Suprapubic skin (tissue), 3 donors: ENCODE measurements at regions not wholly inside any gene's neighbourhood (a gene's known extent, or its start where the extent isn't known, plus 50 kb on each side); places are given as distances from the start of the nearest gene placed in this dataset.

Experiments
- POLR2AphosphoS5 ChIP-seq, 3 donors: sonication (generic); formaldehyde crosslinking; IDR thresholded peaks; one replicate each; pipeline ENCODE4 v1.6.1; 2017; ENCODE audit warnings: antibody characterized with exemption in 3 of 3
- TF ChIP-seq, protein P1 (sequence below), 2 donors: fragments of 200-600 bp in 1 of 2; fragments of 450-650 bp in 1 of 2; sonication (generic) in 1 of 2; IDR thresholded peaks; one replicate each; pipeline ENCODE4 v1.5.1; 2016 to 2019; ENCODE audit warnings: antibody characterized with exemption in 2 of 2, mild to moderate bottlenecking in 1 of 2, moderate library complexity in 1 of 2

DNA sequence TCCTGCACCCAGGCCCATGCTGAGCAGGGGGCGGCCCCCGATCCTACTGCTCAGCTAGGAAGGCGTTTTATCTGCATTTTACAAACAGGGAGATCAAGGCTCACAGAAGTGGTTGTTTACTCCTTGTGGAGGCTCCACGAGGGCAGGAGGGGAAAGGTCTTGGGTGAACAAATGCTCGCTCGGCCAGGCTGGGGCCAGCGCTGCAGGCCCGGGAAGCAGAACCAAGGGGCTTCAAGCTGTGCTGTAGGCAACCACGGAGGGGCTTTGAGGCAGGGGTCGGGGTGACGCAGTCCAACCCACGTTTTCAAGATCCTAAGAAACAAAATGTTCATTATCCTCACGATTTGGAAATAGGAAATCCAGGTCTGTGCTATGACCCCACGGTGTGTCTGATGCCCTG lies 125.8 kb downstream of the HMX1 start:
- no peak for TF ChIP-seq POLR2AphosphoS5 (IDR thresholded peaks at IDR 0.05)
- TF ChIP-seq, protein P1, sequence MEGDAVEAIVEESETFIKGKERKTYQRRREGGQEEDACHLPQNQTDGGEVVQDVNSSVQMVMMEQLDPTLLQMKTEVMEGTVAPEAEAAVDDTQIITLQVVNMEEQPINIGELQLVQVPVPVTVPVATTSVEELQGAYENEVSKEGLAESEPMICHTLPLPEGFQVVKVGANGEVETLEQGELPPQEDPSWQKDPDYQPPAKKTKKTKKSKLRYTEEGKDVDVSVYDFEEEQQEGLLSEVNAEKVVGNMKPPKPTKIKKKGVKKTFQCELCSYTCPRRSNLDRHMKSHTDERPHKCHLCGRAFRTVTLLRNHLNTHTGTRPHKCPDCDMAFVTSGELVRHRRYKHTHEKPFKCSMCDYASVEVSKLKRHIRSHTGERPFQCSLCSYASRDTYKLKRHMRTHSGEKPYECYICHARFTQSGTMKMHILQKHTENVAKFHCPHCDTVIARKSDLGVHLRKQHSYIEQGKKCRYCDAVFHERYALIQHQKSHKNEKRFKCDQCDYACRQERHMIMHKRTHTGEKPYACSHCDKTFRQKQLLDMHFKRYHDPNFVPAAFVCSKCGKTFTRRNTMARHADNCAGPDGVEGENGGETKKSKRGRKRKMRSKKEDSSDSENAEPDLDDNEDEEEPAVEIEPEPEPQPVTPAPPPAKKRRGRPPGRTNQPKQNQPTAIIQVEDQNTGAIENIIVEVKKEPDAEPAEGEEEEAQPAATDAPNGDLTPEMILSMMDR (IDR thresholded peaks at IDR 0.05), result no peak
